ENCODE measurements at regions not wholly inside any gene's neighbourhood (a gene's known extent, or its start where the extent isn't known, plus 50 kb on each side); places are given as distances from the start of the nearest gene placed in this dataset.
"Not testable (repeated sequence)": the region's sequence is repeated elsewhere in the genome, so short reads cannot be mapped to it uniquely, and the experiment has no call there.

DNA sequence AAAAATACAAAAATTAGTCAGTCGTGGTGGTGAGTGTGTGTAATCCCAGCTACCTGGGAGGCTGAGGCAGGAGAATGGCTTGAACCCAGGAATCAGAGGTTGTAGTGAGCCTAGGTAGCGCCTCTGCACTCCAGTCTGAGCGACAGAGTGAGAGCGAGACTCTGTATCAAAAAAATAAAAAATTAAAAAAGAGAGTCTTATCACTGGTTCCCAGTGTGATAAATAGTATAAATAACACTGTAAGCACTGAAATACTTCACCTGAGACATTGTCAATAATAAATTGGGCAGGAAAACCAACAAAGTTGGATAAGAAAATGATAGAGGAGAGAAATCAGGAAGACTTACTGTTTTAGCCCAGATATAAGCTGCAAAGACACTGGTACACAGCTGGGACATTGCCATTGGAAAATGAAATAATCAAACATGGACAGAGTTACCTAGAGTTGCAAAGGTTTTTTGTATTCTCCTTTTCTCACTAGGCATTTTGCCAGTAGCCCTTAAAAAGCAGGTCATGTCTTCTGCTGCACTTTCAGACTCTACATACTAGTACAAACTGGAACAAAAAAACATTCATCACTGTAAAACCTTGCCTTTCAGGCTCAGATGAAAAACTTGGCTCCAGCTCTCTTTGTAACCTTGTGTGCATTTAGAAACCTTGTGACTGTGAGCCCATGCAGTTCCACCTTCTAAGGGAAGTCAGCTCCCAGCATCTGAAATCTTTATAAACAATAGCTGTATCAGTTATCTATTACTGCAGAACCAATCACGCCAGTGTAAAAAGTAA is 55.0 kb upstream of the PPP1R2C start:
- TF ChIP-seq, protein P1, sequence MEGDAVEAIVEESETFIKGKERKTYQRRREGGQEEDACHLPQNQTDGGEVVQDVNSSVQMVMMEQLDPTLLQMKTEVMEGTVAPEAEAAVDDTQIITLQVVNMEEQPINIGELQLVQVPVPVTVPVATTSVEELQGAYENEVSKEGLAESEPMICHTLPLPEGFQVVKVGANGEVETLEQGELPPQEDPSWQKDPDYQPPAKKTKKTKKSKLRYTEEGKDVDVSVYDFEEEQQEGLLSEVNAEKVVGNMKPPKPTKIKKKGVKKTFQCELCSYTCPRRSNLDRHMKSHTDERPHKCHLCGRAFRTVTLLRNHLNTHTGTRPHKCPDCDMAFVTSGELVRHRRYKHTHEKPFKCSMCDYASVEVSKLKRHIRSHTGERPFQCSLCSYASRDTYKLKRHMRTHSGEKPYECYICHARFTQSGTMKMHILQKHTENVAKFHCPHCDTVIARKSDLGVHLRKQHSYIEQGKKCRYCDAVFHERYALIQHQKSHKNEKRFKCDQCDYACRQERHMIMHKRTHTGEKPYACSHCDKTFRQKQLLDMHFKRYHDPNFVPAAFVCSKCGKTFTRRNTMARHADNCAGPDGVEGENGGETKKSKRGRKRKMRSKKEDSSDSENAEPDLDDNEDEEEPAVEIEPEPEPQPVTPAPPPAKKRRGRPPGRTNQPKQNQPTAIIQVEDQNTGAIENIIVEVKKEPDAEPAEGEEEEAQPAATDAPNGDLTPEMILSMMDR (IDR thresholded peaks at IDR 0.05): no peak
- no peak for DNase-seq
- intact Hi-C loops (cut with DNase I, micrococcal nuclease): no loop called here
- ChIA-PET CTCF (no interaction called here), POLR2A (no interaction called here)
- H3K9me3 ChIP-seq (ENCODE audit: control insufficient read depth in 1 of 2, insufficient read depth in 1 of 2, low read length in 2 of 2): no peaks in the 10 kb centered on the region
- H3K9me3 Mint-ChIP-seq: no peaks in the 10 kb centered on the region
- no peaks in the 10 kb centered on the region for H3K4me1 Mint-ChIP-seq (ENCODE audit: low read depth)
- no peak for ATAC-seq (ENCODE audit: poor library complexity)
- H3K4me1 ChIP-seq (ENCODE audit: insufficient read depth, low read length): no peaks in the 10 kb centered on the region
- no peak overlapping the region for H3K27ac ChIP-seq (ENCODE audit: low read depth in 1 of 2, low read length in 2 of 2)
- no peak overlapping the region for H3K4me3 Mint-ChIP-seq
- H3K27me3 ChIP-seq (ENCODE audit: control insufficient read depth in 1 of 2, insufficient read depth in 2 of 2, low read length in 2 of 2): no peaks in the 10 kb centered on the region
- no peak overlapping the region for H3K4me3 ChIP-seq (ENCODE audit: low read length)
- no peaks in the 10 kb centered on the region for H3K27me3 Mint-ChIP-seq
- no peak overlapping the region for H3K27ac Mint-ChIP-seq
- no peaks in the 10 kb centered on the region for H3K36me3 Mint-ChIP-seq (ENCODE audit: low read depth)
- no peaks in the 10 kb centered on the region for H3K36me3 ChIP-seq (ENCODE audit: insufficient read depth, low read length)

- H3K36me3 ChIP-seq (ENCODE audit: insufficient read depth, low read length); CTCF ChIA-PET; DNase-seq; H3K27ac ChIP-seq (ENCODE audit: low read depth in 1 of 2, low read length in 2 of 2); H3K4me1 Mint-ChIP-seq (ENCODE audit: low read depth); POLR2A ChIA-PET; ATAC-seq (ENCODE audit: poor library complexity); H3K27me3 Mint-ChIP-seq; H3K9me3 Mint-ChIP-seq; intact Hi-C loops (cut with DNase I, micrococcal nuclease); H3K27me3 ChIP-seq (ENCODE audit: control insufficient read depth in 1 of 2, insufficient read depth in 2 of 2, low read length in 2 of 2); H3K9me3 ChIP-seq (ENCODE audit: control insufficient read depth in 1 of 2, insufficient read depth in 1 of 2, low read length in 2 of 2); H3K4me3 ChIP-seq (ENCODE audit: low read length); H3K36me3 Mint-ChIP-seq (ENCODE audit: low read depth); H3K4me3 Mint-ChIP-seq; H3K27ac Mint-ChIP-seq; H3K4me1 ChIP-seq (ENCODE audit: insufficient read depth, low read length): not testable (repeated sequence)
Measured at GRCh38 chrX:42833550-42833940, 55.6 kb upstream of the PPP1R2C start.

- Mint-ChIP-seq H3K4me1 (ENCODE audit: low read depth) (no peaks in the 10 kb centered on the region), H3K4me3 (no peak overlapping the region), H3K36me3 (ENCODE audit: low read depth) (no peaks in the 10 kb centered on the region), H3K27ac (no peak overlapping the region), H3K9me3 (no peaks in the 10 kb centered on the region), H3K27me3 (no peaks in the 10 kb centered on the region)
- POLR2A ChIA-PET: no interaction called here
- CTCF ChIA-PET: no interaction called here
- TF ChIP-seq, protein P1 (IDR thresholded peaks at IDR 0.05): no peak
- DNase-seq: no peak
- no peaks in the 10 kb centered on the region for H3K36me3 ChIP-seq (ENCODE audit: insufficient read depth, low read length)
- H3K4me3 ChIP-seq (ENCODE audit: low read length): no peak overlapping the region
- H3K9me3 ChIP-seq (ENCODE audit: control insufficient read depth in 1 of 2, insufficient read depth in 1 of 2, low read length in 2 of 2): no peaks in the 10 kb centered on the region
- H3K4me1 ChIP-seq (ENCODE audit: insufficient read depth, low read length): no peaks in the 10 kb centered on the region
- H3K27me3 ChIP-seq (ENCODE audit: control insufficient read depth in 1 of 2, insufficient read depth in 2 of 2, low read length in 2 of 2): no peaks in the 10 kb centered on the region
- H3K27ac ChIP-seq (ENCODE audit: low read depth in 1 of 2, low read length in 2 of 2): no peak overlapping the region
- intact Hi-C loops (cut with DNase I, micrococcal nuclease): no loop called here
- ATAC-seq (ENCODE audit: poor library complexity): no peak
Measured at GRCh38 chrX:42837101-42837726, 59.3 kb upstream of the PPP1R2C start.
